GM23338 (cell line): ENCODE measurements at regions not wholly inside any gene's neighbourhood (a gene's known extent, or its start where the extent isn't known, plus 50 kb on each side); places are given as distances from the start of the nearest gene placed in this dataset.
"Not testable (repeated sequence)": the region's sequence is repeated elsewhere in the genome, so short reads cannot be mapped to it uniquely, and the experiment has no call there.

Experiments
- ATAC-seq: fragments of 200-7000 bp; cut with Tn5 transposase; 3 replicates; pipeline ENCODE4 v1.9.1; 2020
- DNase-seq: peaks from one replicate; pipeline ENCODE4 v3.0.0-alpha.2; 2015; ENCODE audit warnings: low spot score
- H2AFZ ChIP-seq: fragments of 200-600 bp; sonication (generic); 2 replicates; pipeline ENCODE4 v1.8.0; 2016; ENCODE audit warnings: antibody characterized with exemption, mild to moderate bottlenecking, moderate library complexity
- H3F3A ChIP-seq: fragments of 200-600 bp; sonication (generic); replicated peaks from 2 replicates; pipeline ENCODE4 v1.8.0; 2017; ENCODE audit warnings: antibody characterized with exemption, mixed run types, low read depth
- H3K27ac ChIP-seq: fragments of 200-600 bp; sonication (generic); 2 replicates; pipeline ENCODE4 v1.6.1; 2016; ENCODE audit warnings: low read depth
- H3K27me3 ChIP-seq: fragments of 200-600 bp; sonication (generic); 2 replicates; pipeline ENCODE4 v1.8.0; 2016; ENCODE audit warnings: mild to moderate bottlenecking, mixed run types, moderate library complexity; ENCODE audit not compliant: insufficient read depth
- H3K36me3 ChIP-seq: fragments of 200-600 bp; sonication (generic); 2 replicates; pipeline ENCODE4 v1.8.0; 2016; ENCODE audit warnings: mild to moderate bottlenecking; ENCODE audit not compliant: insufficient read depth
- H3K4me1 ChIP-seq: fragments of 200-600 bp; sonication (generic); 2 replicates; pipeline ENCODE4 v1.8.0; 2016; ENCODE audit warnings: mild to moderate bottlenecking, moderate library complexity; ENCODE audit not compliant: insufficient read depth
- H3K4me2 ChIP-seq: fragments of 200-600 bp; sonication (generic); 2 replicates; pipeline ENCODE4 v1.7.1; 2017; ENCODE audit warnings: mixed run types
- H3K4me3 ChIP-seq: fragments of 200-600 bp; sonication (generic); 2 replicates; pipeline ENCODE4 v1.6.1; 2016; ENCODE audit warnings: mixed run types
- H3K79me2 ChIP-seq: fragments of 200-600 bp; sonication (generic); replicated peaks from 2 replicates; pipeline ENCODE4 v1.8.0; 2017; ENCODE audit warnings: mild to moderate bottlenecking; ENCODE audit not compliant: insufficient read depth
- H3K9me2 ChIP-seq: fragments of 200-600 bp; sonication (generic); 2 replicates; pipeline ENCODE4 v1.8.0; 2017; ENCODE audit not compliant: insufficient read depth
- H4K20me1 ChIP-seq: fragments of 200-600 bp; sonication (generic); replicated peaks from 2 replicates; pipeline ENCODE4 v1.8.0; 2017; ENCODE audit warnings: mild to moderate bottlenecking; ENCODE audit not compliant: insufficient read depth
- H3K27ac Mint-ChIP-seq: 2 replicates; pipeline ENCODE4 v1.8.0; 2020; ENCODE audit warnings: inconsistent platforms, mild to moderate bottlenecking, moderate library complexity, mixed read lengths
- H3K27me3 Mint-ChIP-seq: 3 replicates; pipeline ENCODE4 v1.8.0; 2022; ENCODE audit warnings: low read depth, mild to moderate bottlenecking, moderate library complexity, mixed read lengths, inconsistent platforms; ENCODE audit not compliant: insufficient read depth, poor library complexity
- H3K36me3 Mint-ChIP-seq: 3 replicates; pipeline ENCODE4 v1.8.0; 2021; ENCODE audit warnings: low read depth, mild to moderate bottlenecking, inconsistent platforms, moderate library complexity, mixed read lengths
- H3K4me1 Mint-ChIP-seq: 3 replicates; pipeline ENCODE4 v1.8.0; 2020; ENCODE audit warnings: mild to moderate bottlenecking, inconsistent platforms, mixed read lengths
- H3K4me3 Mint-ChIP-seq: 3 replicates; pipeline ENCODE4 v1.8.0; 2021; ENCODE audit warnings: moderate library complexity, mild to moderate bottlenecking, inconsistent platforms, mixed read lengths
- H3K9me3 Mint-ChIP-seq: 3 replicates; pipeline ENCODE4 v1.8.0; 2020; ENCODE audit warnings: moderate library complexity, mild to moderate bottlenecking, inconsistent platforms, mixed read lengths
- CREB1 ChIP-seq: fragments of 250-450 bp; sonication (Bioruptor Pico); IDR thresholded peaks from 2 replicates; pipeline ENCODE4 v1.5.0; 2020; ENCODE audit warnings: low read depth, mild to moderate bottlenecking, moderate library complexity
- EZH2phosphoT487 ChIP-seq: fragments of 200-600 bp; sonication (generic); IDR thresholded peaks from one replicate; pipeline ENCODE4 v1.8.1; 2018; ENCODE audit warnings: antibody characterized with exemption; ENCODE audit not compliant: unreplicated experiment
- NANOG ChIP-seq: IDR thresholded peaks from 2 replicates; pipeline ENCODE4 v1.6.1; 2016; ENCODE audit warnings: antibody characterized with exemption, borderline replicate concordance
- POLR2AphosphoS5 ChIP-seq: IDR thresholded peaks from 2 replicates; pipeline ENCODE4 v1.6.1; 2016; ENCODE audit warnings: antibody characterized with exemption, low read depth
- STAT1 ChIP-seq: IDR thresholded peaks from one replicate; pipeline ENCODE4 v1.6.1; 2016; ENCODE audit warnings: antibody characterized with exemption; ENCODE audit not compliant: unreplicated experiment
- ZNF114 ChIP-seq: fragments of 250-450 bp; sonication (Bioruptor Pico); IDR thresholded peaks from 2 replicates; pipeline ENCODE4 v1.5.0; 2020; ENCODE audit warnings: mild to moderate bottlenecking, moderate library complexity
- ZNF331 ChIP-seq: fragments of 250-450 bp; sonication (Bioruptor Pico); IDR thresholded peaks from 2 replicates; pipeline ENCODE4 v1.5.0; 2020; ENCODE audit warnings: low read depth, mild to moderate bottlenecking, moderate library complexity
- TF ChIP-seq, protein P1 (sequence below), 2 experiments: fragments of 200-600 bp in 1 of 2; sonication (generic) in 1 of 2; conservative IDR thresholded peaks; 2 replicates each; pipeline versions ENCODE4 v1.5.1 to v1.6.1; 2016 to 2017; ENCODE audit warnings: antibody characterized with exemption in 2 of 2, low read depth in 2 of 2, mild to moderate bottlenecking in 2 of 2, moderate library complexity in 1 of 2
- TF ChIP-seq, protein P2 (sequence below): IDR thresholded peaks from one replicate; pipeline ENCODE4 v1.6.1; 2018; ENCODE audit warnings: antibody characterized with exemption; ENCODE audit not compliant: unreplicated experiment

DNA sequence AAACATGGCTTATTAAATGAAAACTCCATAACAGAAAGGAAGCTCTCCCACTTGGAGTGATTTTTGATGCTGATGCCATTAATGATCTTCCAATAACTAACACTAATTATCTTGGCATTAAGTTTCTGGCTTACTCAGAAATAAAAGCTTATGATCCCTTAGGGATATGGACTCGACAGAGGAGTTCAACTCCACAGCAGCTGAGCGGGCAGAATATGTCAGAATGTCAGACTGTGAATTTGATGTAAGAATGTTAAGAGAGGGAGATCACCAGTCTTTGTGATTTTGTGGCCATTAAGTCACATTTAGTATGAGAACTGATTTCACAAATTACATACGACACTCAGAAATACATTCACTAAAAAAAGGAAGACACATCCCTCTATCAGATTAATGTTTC is 2244.0 kb downstream of the ARAP2 start:
- H3K4me3 Mint-ChIP-seq = no peak overlapping the region
- Histone ChIP-seq H3F3A (no peaks in the 10 kb centered on the region), H3K36me3 (no peaks in the 10 kb centered on the region), H3K4me3 (no peak overlapping the region), H3K27me3 (no peaks in the 10 kb centered on the region), H3K27ac (no peak overlapping the region), H2AFZ (no peak overlapping the region), H4K20me1 (no peaks in the 10 kb centered on the region), H3K9me2 (0 out of 2 replicates have a peak, but pooled peaks cover under 1% of the 10 kb centered on the region), H3K4me1 (peaks cover 26% of the 10 kb centered on the region), H3K79me2 (no peaks in the 10 kb centered on the region), H3K4me2 (no peak overlapping the region)
- H3K27me3 Mint-ChIP-seq = no peaks in the 10 kb centered on the region
- DNase-seq = no peak
- no peak overlapping the region for H3K27ac Mint-ChIP-seq
- 0 out of 3 replicates have a peak, but pooled peaks cover 4% of the 10 kb centered on the region for H3K9me3 Mint-ChIP-seq
- H3K36me3 Mint-ChIP-seq = peaks cover 3% of the 10 kb centered on the region; the same call in 1 of the 3 replicates
- ATAC-seq = no peak
- TF ChIP-seq, protein P1, sequence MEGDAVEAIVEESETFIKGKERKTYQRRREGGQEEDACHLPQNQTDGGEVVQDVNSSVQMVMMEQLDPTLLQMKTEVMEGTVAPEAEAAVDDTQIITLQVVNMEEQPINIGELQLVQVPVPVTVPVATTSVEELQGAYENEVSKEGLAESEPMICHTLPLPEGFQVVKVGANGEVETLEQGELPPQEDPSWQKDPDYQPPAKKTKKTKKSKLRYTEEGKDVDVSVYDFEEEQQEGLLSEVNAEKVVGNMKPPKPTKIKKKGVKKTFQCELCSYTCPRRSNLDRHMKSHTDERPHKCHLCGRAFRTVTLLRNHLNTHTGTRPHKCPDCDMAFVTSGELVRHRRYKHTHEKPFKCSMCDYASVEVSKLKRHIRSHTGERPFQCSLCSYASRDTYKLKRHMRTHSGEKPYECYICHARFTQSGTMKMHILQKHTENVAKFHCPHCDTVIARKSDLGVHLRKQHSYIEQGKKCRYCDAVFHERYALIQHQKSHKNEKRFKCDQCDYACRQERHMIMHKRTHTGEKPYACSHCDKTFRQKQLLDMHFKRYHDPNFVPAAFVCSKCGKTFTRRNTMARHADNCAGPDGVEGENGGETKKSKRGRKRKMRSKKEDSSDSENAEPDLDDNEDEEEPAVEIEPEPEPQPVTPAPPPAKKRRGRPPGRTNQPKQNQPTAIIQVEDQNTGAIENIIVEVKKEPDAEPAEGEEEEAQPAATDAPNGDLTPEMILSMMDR (conservative IDR thresholded peaks at IDR 0.05; ENCODE audit: low read depth in 2 of 2) = no peak
- no peak for TF ChIP-seq ZNF114 (CRISPR knock-in tag)
- no peak for TF ChIP-seq ZNF331 (CRISPR knock-in tag)
- no peak for TF ChIP-seq NANOG
- no peak for TF ChIP-seq POLR2AphosphoS5
- no peak for TF ChIP-seq EZH2phosphoT487
- TF ChIP-seq CREB1 = no peak
- H3K4me1 Mint-ChIP-seq = peaks cover 25% of the 10 kb centered on the region

DNA sequence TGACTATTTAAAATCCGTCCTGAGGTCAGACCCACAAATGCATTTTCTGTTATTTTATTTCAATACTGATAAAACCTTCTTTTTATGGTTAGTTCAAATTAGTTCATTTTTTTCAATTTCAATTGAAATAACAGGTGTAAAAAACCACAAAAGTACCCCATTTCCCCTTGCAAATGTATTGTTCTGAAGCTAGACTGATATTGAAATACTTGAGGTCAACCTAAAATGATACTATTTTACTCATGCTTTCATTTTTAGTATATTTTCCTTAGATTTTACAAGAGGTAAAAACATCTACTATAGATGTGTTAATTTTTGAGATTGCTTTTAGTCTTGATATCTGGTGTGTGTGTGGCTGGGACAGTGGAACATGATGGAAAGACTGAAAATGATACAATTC is 2237.8 kb downstream of the ARAP2 start:
- H3K9me3 Mint-ChIP-seq, H3K4me2 ChIP-seq, H3K4me3 Mint-ChIP-seq, H3K36me3 ChIP-seq, H3K79me2 ChIP-seq, H3K4me1 ChIP-seq, H3K9me2 ChIP-seq, H3K27ac Mint-ChIP-seq, H3F3A ChIP-seq, H3K27ac ChIP-seq, DNase-seq, H3K4me3 ChIP-seq, H3K27me3 Mint-ChIP-seq, H3K27me3 ChIP-seq, ATAC-seq, H2AFZ ChIP-seq, H3K36me3 Mint-ChIP-seq, H4K20me1 ChIP-seq, H3K4me1 Mint-ChIP-seq: not testable (repeated sequence)

DNA sequence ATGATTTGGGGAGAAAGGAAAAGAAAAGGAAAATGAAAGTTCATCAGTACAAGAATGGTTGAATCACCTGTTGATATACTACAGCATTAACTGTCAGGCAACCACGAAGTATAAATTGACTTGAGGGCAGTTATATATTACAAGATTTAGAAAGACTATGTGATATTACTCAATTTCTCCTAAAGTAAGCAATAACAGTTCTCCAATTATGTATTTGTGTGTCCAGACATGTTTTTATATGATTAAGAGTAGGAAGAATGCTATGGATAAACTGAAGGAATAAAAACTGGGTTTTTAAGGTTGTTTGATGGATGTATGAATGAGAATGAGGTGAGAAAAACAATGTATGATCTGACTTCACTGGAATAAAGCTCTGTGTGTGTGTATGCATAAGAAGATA is 2234.4 kb downstream of the ARAP2 start:
- no peaks in the 10 kb centered on the region for H3K4me1 Mint-ChIP-seq
- H3K4me1 ChIP-seq = no peaks in the 10 kb centered on the region
- no peaks in the 10 kb centered on the region for H3K79me2 ChIP-seq
- H3K36me3 Mint-ChIP-seq = no peaks in the 10 kb centered on the region
- no peaks in the 10 kb centered on the region for H3K27me3 Mint-ChIP-seq
- no peaks in the 10 kb centered on the region for H3K36me3 ChIP-seq
- H3K9me2 ChIP-seq = no peaks in the 10 kb centered on the region
- no peak overlapping the region for H3K27ac ChIP-seq
- DNase-seq = no peak
- H3K27ac Mint-ChIP-seq = no peak overlapping the region
- H3K27me3 ChIP-seq = no peaks in the 10 kb centered on the region
- no peak overlapping the region for H3K4me2 ChIP-seq
- H3K4me3 Mint-ChIP-seq = no peak overlapping the region
- ATAC-seq = no peak
- H3K9me3 Mint-ChIP-seq = no peaks in the 10 kb centered on the region
- no peak overlapping the region for H3K4me3 ChIP-seq
- H4K20me1 ChIP-seq = no peaks in the 10 kb centered on the region
- H3F3A ChIP-seq = no peaks in the 10 kb centered on the region
- H2AFZ ChIP-seq = no peak overlapping the region
- TF ChIP-seq, protein P2, sequence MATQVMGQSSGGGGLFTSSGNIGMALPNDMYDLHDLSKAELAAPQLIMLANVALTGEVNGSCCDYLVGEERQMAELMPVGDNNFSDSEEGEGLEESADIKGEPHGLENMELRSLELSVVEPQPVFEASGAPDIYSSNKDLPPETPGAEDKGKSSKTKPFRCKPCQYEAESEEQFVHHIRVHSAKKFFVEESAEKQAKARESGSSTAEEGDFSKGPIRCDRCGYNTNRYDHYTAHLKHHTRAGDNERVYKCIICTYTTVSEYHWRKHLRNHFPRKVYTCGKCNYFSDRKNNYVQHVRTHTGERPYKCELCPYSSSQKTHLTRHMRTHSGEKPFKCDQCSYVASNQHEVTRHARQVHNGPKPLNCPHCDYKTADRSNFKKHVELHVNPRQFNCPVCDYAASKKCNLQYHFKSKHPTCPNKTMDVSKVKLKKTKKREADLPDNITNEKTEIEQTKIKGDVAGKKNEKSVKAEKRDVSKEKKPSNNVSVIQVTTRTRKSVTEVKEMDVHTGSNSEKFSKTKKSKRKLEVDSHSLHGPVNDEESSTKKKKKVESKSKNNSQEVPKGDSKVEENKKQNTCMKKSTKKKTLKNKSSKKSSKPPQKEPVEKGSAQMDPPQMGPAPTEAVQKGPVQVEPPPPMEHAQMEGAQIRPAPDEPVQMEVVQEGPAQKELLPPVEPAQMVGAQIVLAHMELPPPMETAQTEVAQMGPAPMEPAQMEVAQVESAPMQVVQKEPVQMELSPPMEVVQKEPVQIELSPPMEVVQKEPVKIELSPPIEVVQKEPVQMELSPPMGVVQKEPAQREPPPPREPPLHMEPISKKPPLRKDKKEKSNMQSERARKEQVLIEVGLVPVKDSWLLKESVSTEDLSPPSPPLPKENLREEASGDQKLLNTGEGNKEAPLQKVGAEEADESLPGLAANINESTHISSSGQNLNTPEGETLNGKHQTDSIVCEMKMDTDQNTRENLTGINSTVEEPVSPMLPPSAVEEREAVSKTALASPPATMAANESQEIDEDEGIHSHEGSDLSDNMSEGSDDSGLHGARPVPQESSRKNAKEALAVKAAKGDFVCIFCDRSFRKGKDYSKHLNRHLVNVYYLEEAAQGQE = no peak
- TF ChIP-seq STAT1 = no peak
- TF ChIP-seq, protein P1 (conservative IDR thresholded peaks at IDR 0.05; ENCODE audit: low read depth in 2 of 2) = no peak
